ENCODE measurements at regions not wholly inside any gene's neighbourhood (a gene's known extent, or its start where the extent isn't known, plus 50 kb on each side); places are given as distances from the start of the nearest gene placed in this dataset.

GRCh38 chr1:79188337-79188736, 181.8 kb upstream of the ADGRL4 start:
- TF ChIP-seq CERS6 (CRISPR knock-in tag; IDR thresholded peaks at IDR 0.05) = no peak
- no peak for TF ChIP-seq SMAD1 (CRISPR knock-in tag; IDR thresholded peaks at IDR 0.05; ENCODE audit: borderline replicate concordance, low read depth)
- TF ChIP-seq ZNF670 (CRISPR knock-in tag; IDR thresholded peaks at IDR 0.05; ENCODE audit: borderline replicate concordance) = no peak
- TF ChIP-seq HMGA1 (CRISPR knock-in tag; conservative IDR thresholded peaks at IDR 0.05) = no peak
- TF ChIP-seq NFRKB (IDR thresholded peaks at IDR 0.05) = no peak

Data from HepG2 (cell line).